B cell (primary cell): ENCODE measurements at regions not wholly inside any gene's neighbourhood (a gene's known extent, or its start where the extent isn't known, plus 50 kb on each side); places are given as distances from the start of the nearest gene placed in this dataset.

ENCODE experiments used
- ATAC-seq: fragments of 200-7000 bp; cut with Tn5 transposase; one replicate; pipeline ENCODE4 v1.10.0; 2021; ENCODE audit warnings: low read depth, mild to moderate bottlenecking, moderate number of reproducible peaks, moderate library complexity
- CTCF ChIA-PET: fragments of 350-600 bp; sonication (Branson Sonifier 250); formaldehyde crosslinking; loops from one replicate; lab custom pipeline; 2021; ENCODE audit warnings: antibody characterized with exemption, inconsistent platforms; lab: Charles Lee
- POLR2A ChIA-PET: fragments of 350-600 bp; sonication (Branson Sonifier 250); formaldehyde crosslinking; loops from one replicate; lab custom pipeline; 2021; ENCODE audit warnings: antibody characterized with exemption; lab: Charles Lee
- DNase-seq: peaks from one replicate; pipeline ENCODE4 v3.0.0; 2013
- H2AFZ ChIP-seq: 2 replicates; pipeline ENCODE4 v1.6.1; 2012; ENCODE audit warnings: mild to moderate bottlenecking, low read depth, low read length; ENCODE audit not compliant: insufficient read depth, poor library complexity, severe bottlenecking
- H3K27ac ChIP-seq, 2 donors: 1 replicate in 1 of 2; 2 replicates in 1 of 2; pipeline ENCODE4 v1.5.1; 2012 to 2013; ENCODE audit warnings: low read length in 2 of 2, mild to moderate bottlenecking in 2 of 2, moderate library complexity in 1 of 2
- H3K27me3 ChIP-seq, 4 experiments: fragments of 200-600 bp in 1 of 4; sonication (generic) in 1 of 4; replicated peaks in 1 of 4; 1 replicate in 2 of 4; 2 replicates in 2 of 4; pipeline versions ENCODE4 v1.6.1 to v1.7.0; 2013 to 2016; ENCODE audit warnings: low read length in 3 of 4, mild to moderate bottlenecking in 2 of 4, mixed read lengths in 1 of 4, moderate library complexity in 1 of 4; ENCODE audit not compliant: insufficient read depth in 4 of 4, control insufficient read depth in 3 of 4; ENCODE audit errors: control extremely low read depth in 1 of 4
- H3K36me3 ChIP-seq, 2 experiments: replicated peaks in 1 of 2; 1 replicate in 1 of 2; 2 replicates in 1 of 2; pipeline versions ENCODE4 v1.6.1 to v1.7.1; 2013; ENCODE audit warnings: low read length in 1 of 2; ENCODE audit not compliant: insufficient read depth in 2 of 2, control insufficient read depth in 1 of 2; ENCODE audit errors: control extremely low read depth in 1 of 2, extremely low read depth in 1 of 2
- H3K4me1 ChIP-seq, 2 donors: fragments of 200-600 bp in 1 of 2; sonication (generic) in 1 of 2; 1 replicate in 1 of 2; 2 replicates in 1 of 2; pipeline versions ENCODE4 v1.5.1 to v1.6.1; 2013 to 2017; ENCODE audit warnings: low read length in 2 of 2; ENCODE audit not compliant: control insufficient read depth in 2 of 2, insufficient read depth in 2 of 2
- H3K4me2 ChIP-seq: replicated peaks from 2 replicates; pipeline ENCODE3; 2012; ENCODE audit warnings: mild to moderate bottlenecking, low read depth, low read length; ENCODE audit not compliant: poor library complexity, severe bottlenecking
- H3K4me3 ChIP-seq, 5 experiments: fragments of 200-600 bp in 1 of 5; sonication (generic) in 1 of 5; 1 replicate in 3 of 5; 2 replicates in 2 of 5; pipeline versions ENCODE4 v1.5.1 to v1.7.0; 2011 to 2016; ENCODE audit warnings: low read length in 4 of 5, mild to moderate bottlenecking in 4 of 5, low read depth in 2 of 5, control low read depth in 1 of 5, moderate library complexity in 1 of 5; ENCODE audit not compliant: insufficient read depth in 1 of 5; ENCODE audit errors: control extremely low read depth in 1 of 5, extremely low read depth in 1 of 5
- H3K79me2 ChIP-seq: fragments of 200-600 bp; sonication (generic); one replicate; pipeline ENCODE4 v1.6.0; 2016; ENCODE audit warnings: low read length; ENCODE audit not compliant: control insufficient read depth, insufficient read depth
- H3K9ac ChIP-seq: fragments of 200-600 bp; sonication (generic); 2 replicates; pipeline ENCODE4 v1.6.1; 2017; ENCODE audit warnings: mild to moderate bottlenecking, low read length, moderate library complexity
- H3K9me3 ChIP-seq, 3 donors: one replicate each; pipeline versions ENCODE4 v1.6.1 to v1.7.1; 2013; ENCODE audit warnings: low read length in 2 of 3; ENCODE audit not compliant: control insufficient read depth in 2 of 3, insufficient read depth in 1 of 3; ENCODE audit errors: control extremely low read depth in 1 of 3
- H4K20me1 ChIP-seq: 2 replicates; pipeline ENCODE4 v1.6.0; 2012; ENCODE audit warnings: mild to moderate bottlenecking, low read length; ENCODE audit not compliant: insufficient read depth, control insufficient read depth, poor library complexity, severe bottlenecking
- H3K27ac Mint-ChIP-seq: one replicate; pipeline ENCODE4 v1.8.0; 2021; ENCODE audit warnings: mixed read lengths
- H3K27me3 Mint-ChIP-seq: one replicate; pipeline ENCODE4 v1.8.0; 2021; ENCODE audit warnings: mixed read lengths
- H3K4me1 Mint-ChIP-seq: one replicate; pipeline ENCODE4 v1.8.0; 2021; ENCODE audit warnings: mixed read lengths
- H3K4me3 Mint-ChIP-seq: one replicate; pipeline ENCODE4 v1.8.0; 2021; ENCODE audit warnings: mixed read lengths
- H3K9me3 Mint-ChIP-seq: one replicate; pipeline ENCODE4 v1.8.0; 2022; ENCODE audit warnings: mixed read lengths; ENCODE audit not compliant: insufficient read depth
- CTCF ChIP-seq: fragments of 200-600 bp; IDR thresholded peaks from one replicate; pipeline ENCODE4 v1.8.0; 2022; ENCODE audit warnings: antibody characterized with exemption, mild to moderate bottlenecking
- EZH2 ChIP-seq: IDR thresholded peaks from 2 replicates; pipeline ENCODE4 v1.6.1; 2012; ENCODE audit warnings: borderline replicate concordance, low read depth, mild to moderate bottlenecking, moderate library complexity, low read length; ENCODE audit not compliant: insufficient read depth, poor library complexity, severe bottlenecking
- WGBS: methylation state at CpG from one replicate; pipeline ENCODE4 v1.1.5; 2013; ENCODE audit warnings: missing lambda C conversion rate; ENCODE audit not compliant: insufficient coverage; 5-methylcytosine and 5-hydroxymethylcytosine counted together
- intact Hi-C: fragments of 100-400 bp; cut with micrococcal nuclease; formaldehyde crosslinking; loops from one replicate; pipeline ENCODE4 v1.10.0; 2022

GRCh38 chr13:40398065-40398464 is 268.4 kb downstream of the FOXO1 start:
- Mint-ChIP-seq H3K4me3 (no peak overlapping the region), H3K4me1 (peaks cover 20% of the 10 kb centered on the region), H3K27me3 (no peaks in the 10 kb centered on the region), H3K27ac (no peak overlapping the region), H3K9me3 (no peaks in the 10 kb centered on the region)
- Histone ChIP-seq H3K27ac (no peak overlapping the region), H3K4me1 (peaks cover 13 to 14% of the 10 kb centered on the region in 2 donors), H2AFZ (no peak overlapping the region), H3K9ac (no peak overlapping the region), H3K4me2 (no peak overlapping the region), H3K4me3 (no peak overlapping the region), H4K20me1 (no peaks in the 10 kb centered on the region), H3K36me3 (no peaks in the 10 kb centered on the region), H3K27me3 (no peaks in the 10 kb centered on the region), H3K79me2 (no peaks in the 10 kb centered on the region), H3K9me3 (no peaks in the 10 kb centered on the region)
- no CpG with 5 or more reads among the region's 2 CpGs for WGBS
- ChIA-PET CTCF (no interaction called here), POLR2A (no interaction called here)
- intact Hi-C loops: no loop called here
- ATAC-seq (no peak), DNase-seq (no peak)
- TF ChIP-seq EZH2 (no peak), CTCF (no peak)

- Histone ChIP-seq H3K27ac (no peak overlapping the region), H3K79me2 (no peaks in the 10 kb centered on the region), H3K27me3 (no peaks in the 10 kb centered on the region), H4K20me1 (no peaks in the 10 kb centered on the region), H3K36me3 (no peaks in the 10 kb centered on the region), H2AFZ (no peak overlapping the region), H3K4me1 (peaks cover 15 to 18% of the 10 kb centered on the region in 2 donors), H3K9ac (no peak overlapping the region), H3K4me2 (no peak overlapping the region), H3K9me3 (no peaks in the 10 kb centered on the region), H3K4me3 (no peak overlapping the region)
- no peak for ATAC-seq
- DNase-seq: no peak
- TF ChIP-seq EZH2 (no peak), CTCF (no peak)
- 83% methylated on average over 2 of the region's 3 CpGs for WGBS
- ChIA-PET CTCF (no interaction called here), POLR2A (no interaction called here)
- Mint-ChIP-seq H3K4me3 (no peak overlapping the region), H3K4me1 (peaks cover 29% of the 10 kb centered on the region), H3K27me3 (no peaks in the 10 kb centered on the region), H3K27ac (no peak overlapping the region), H3K9me3 (no peaks in the 10 kb centered on the region)
- intact Hi-C loops: no loop called here
These were observed 266.7 kb downstream of the FOXO1 start for GRCh38 chr13:40399756-40400155.
